CD1c-positive myeloid dendritic cell (primary cell): ENCODE measurements at regions not wholly inside any gene's neighbourhood (a gene's known extent, or its start where the extent isn't known, plus 50 kb on each side); places are given as distances from the start of the nearest gene placed in this dataset.

ENCODE experiments used
- DNase-seq: peaks from one replicate; pipeline ENCODE4 v3.0.0-alpha.2; 2016; ENCODE audit errors: extremely low spot score

- DNase-seq = no peak
Observed at GRCh38 chr14:26766726-26767125, 168.9 kb upstream of the NOVA1 start.

- DNase-seq = no peak
Observed at GRCh38 chr14:26773906-26774593, 176.2 kb upstream of the NOVA1 start.

- no peak for DNase-seq
Observed at GRCh38 chr14:26775765-26776563, 178.1 kb upstream of the NOVA1 start.

DNA sequence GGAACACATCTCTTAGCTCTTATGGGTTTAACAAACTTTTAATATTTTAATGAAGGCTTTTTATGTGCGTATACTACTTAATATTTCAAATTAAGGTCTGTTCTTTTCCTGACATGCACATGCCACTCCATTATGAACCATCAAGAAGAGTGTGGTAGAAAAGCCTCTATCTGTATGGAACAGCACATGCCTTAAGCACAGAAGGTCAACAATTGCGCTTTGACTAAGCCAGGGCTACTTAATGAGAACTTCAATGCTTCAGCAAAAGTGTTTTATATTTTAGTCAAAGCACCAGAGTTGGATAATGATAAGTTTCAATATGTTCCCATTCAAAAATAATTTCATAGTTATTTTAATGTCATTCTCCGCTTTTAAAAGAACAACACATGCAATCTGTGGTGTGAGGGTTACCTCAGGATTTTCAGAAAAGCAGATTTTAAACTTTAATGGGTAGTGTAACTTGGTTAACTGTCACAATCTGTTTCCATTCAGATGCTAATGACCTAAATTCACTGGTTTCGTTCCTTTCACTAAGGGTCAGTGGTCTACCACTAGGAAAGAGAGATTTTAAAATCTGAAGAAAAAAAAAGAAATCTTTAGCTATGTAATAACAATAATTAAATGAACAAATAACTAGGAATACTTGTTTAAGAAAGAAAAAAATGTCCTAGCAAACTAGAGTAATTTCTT is 193.4 kb upstream of the NOVA1 start:
- no peak for DNase-seq

- DNase-seq = no peak
Observed at GRCh38 chr14:26794731-26795130, 196.9 kb upstream of the NOVA1 start.

- DNase-seq = no peak
Observed at GRCh38 chr14:26808407-26808806, 210.6 kb upstream of the NOVA1 start.

GRCh38 chr14:26810631-26811030 is 212.8 kb upstream of the NOVA1 start:
- DNase-seq = no peak

DNA sequence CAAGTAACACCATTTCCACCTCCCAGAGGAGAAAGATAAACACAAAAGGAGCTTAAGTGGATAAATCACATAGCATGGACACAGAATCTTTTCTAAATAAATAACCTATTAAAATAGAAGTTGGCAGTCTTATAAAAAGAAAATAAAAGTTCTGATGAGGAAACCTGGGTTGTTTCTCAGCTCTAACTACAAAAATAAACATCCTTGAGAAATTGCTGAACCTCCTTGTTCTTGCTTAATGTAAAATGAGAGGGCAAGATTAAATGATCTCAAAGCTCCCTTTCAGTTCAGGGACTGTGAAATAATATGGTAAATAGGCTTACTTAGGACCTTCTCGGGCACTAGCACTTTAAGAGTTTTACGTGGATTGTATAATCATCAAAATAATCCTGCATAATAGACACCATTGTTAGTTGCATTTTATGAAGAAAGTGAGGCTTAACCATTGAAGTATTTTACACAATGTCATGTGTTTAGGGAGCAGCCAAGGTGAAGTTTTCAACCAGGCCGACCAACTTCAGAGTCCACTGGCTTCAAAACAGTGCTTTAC is 214.0 kb upstream of the NOVA1 start:
- no peak for DNase-seq

GRCh38 chr14:26820138-26820537 is 222.3 kb upstream of the NOVA1 start:
- DNase-seq = no peak

DNA sequence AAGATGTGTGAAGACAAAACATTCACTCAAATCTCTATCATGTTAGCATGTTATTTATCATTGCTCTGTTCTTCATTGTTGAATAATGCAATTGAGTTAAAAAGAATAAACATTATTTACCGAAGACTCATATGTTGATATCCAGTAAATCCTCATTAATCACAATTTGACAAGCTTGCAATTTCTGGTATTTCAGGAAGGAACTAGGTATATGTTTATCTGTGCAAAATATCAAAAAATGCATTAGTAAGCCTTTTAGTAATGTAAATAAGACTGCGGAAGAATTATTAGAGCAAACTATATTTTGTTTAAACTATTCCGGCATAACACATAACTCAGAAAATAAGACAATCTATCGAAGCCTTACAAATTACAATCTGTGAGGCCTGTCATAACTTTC is 222.7 kb upstream of the NOVA1 start:
- no peak for DNase-seq

- DNase-seq = no peak
Observed at GRCh38 chr14:26828741-26829140, 230.9 kb upstream of the NOVA1 start.

DNA sequence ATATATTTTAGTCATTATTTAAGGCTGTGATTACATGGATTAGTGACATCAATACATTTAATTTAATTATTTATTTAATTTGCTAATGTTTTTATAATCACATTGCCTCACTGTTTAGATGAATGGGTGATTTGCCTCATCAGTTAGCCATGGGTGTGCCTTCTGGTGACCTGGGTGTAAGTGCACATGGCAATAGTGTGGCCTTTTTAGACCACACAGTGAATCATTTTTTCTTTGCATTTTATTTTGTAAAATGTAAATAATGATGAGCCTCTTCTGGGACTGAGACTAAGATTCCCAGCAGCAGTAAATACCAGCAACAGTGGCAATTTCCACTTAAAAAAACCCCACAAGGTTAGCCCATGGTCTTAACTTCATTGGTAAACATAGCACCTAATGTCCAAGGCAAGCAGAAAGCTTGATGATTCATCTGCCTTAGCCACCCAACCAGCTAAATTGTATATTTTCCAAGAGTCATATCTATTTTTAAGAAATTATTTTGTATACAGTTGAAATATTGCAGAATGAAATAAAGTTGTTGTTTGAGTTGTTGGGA is 235.9 kb upstream of the NOVA1 start:
- no peak for DNase-seq

DNA sequence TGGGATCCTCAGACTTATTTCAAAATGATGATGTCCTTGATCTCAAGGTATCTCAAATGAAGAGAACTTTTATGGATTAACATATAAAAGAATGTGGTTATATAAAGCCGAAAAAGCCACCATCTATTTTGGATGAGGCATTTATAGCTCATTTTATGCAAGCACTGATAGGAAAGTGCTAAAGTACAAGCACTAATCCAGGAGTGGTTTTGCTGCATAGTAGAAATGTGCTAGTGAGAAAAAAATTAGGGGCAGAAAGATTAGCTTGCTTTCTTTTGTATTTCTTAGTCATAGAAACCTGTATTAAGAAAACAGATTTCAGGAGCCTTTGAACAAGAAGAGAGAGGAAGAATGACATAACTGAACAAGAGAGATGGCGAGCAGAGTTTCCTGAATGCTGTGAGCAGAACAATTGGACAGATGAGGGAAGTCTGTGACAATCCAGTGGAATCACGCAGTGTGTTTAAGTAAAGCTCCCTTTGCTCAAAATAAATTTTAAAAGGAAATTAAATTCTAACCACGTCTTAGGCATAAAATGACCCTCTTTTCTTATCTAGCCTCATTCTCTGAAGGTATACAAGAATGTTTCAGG is 238.2 kb upstream of the NOVA1 start:
- DNase-seq = no peak

- no peak for DNase-seq
Observed at GRCh38 chr14:26839481-26839880, 241.6 kb upstream of the NOVA1 start.

DNA sequence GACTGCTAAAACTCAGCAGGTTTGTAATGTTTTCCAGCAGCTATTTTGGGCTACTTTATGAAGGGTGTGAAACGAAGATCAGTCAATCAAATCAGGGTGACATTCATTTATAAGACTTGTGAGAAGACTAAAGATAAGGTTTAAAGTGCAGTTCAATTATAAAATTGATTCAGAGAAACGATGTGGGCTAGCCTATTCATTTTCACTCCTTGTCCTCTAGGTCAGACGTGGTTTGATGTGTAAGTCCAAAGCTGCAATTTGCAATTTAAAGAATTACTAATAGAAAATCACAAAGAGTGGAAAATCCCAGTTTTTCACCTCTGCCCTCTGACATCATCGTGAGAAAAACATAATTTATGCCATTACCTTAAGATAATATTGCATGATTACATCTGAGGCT is 243.5 kb upstream of the NOVA1 start:
- no peak for DNase-seq

DNA sequence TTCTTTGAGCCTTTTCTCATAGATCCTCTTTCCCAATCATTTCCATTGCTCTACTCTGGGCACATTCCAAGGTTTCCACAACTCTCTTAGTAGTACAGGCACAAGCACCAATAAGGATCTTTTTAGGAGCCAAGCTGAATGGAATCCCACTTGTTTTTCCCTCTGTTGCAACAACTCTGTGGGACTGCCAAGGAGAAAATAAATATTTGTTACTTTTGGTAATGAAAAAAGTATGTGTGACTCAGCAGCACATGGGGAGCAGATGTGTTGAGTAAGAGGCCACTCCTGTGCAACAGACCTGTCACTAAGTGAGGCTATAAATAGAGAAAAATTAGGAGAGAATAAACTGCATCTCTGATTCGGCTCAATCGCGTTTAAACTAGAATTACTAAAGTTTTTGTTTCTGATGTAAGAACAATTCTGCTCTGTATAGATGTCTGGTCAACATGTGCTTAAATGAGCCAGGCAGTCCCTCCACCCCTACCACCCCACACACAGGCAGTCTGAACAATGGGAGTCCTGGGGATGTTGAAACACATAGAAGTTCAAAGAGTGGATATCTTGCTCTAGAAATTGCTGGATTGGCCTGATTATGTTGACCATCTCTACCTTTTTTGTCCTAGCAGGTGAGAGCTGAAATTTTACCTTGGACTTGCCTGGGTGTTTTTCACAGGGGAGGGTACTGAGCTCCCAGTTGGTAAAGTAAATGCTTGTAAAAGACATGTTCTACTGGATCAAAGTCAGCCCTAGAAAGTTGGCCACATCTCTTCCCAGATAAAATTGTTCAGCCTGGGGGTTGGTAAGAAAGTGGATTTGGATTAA is 244.3 kb upstream of the NOVA1 start:
- DNase-seq = no peak

- no peak for DNase-seq
Observed at GRCh38 chr14:26845151-26845818, 247.5 kb upstream of the NOVA1 start.

GRCh38 chr14:26846388-26846787 is 248.6 kb upstream of the NOVA1 start:
- DNase-seq = no peak

- DNase-seq = no peak
Observed at GRCh38 chr14:26849514-26849913, 251.7 kb upstream of the NOVA1 start.

- DNase-seq = no peak
Observed at GRCh38 chr14:26851793-26852192, 254.0 kb upstream of the NOVA1 start.
